ENCODE measurements at regions not wholly inside any gene's neighbourhood (a gene's known extent, or its start where the extent isn't known, plus 50 kb on each side); places are given as distances from the start of the nearest gene placed in this dataset.

- ATAC-seq (peak; percentile 43), DNase-seq (ENCODE audit: low spot score) (no peak)
Measured at GRCh38 chr2:33859811-33860461, 260.8 kb upstream of the FAM98A start.

- DNase-seq (ENCODE audit: low spot score) (no peak), ATAC-seq (no peak)
Measured at GRCh38 chr2:33859176-33859575, 260.1 kb upstream of the FAM98A start.

GRCh38 chr2:33848486-33848885 is 249.4 kb upstream of the FAM98A start:
- ATAC-seq (no peak), DNase-seq (ENCODE audit: low spot score) (no peak)

- DNase-seq (ENCODE audit: low spot score): no peak
- no peak for ATAC-seq
Measured at GRCh38 chr2:33839791-33840190, 240.7 kb upstream of the FAM98A start.

- no peak for DNase-seq (ENCODE audit: low spot score)
- no peak for ATAC-seq
Measured at GRCh38 chr2:33836628-33837027, 237.5 kb upstream of the FAM98A start.

GRCh38 chr2:33835911-33836310 is 236.8 kb upstream of the FAM98A start:
- DNase-seq (ENCODE audit: low spot score): no peak
- ATAC-seq: no peak

GRCh38 chr2:33822964-33823363 is 223.9 kb upstream of the FAM98A start:
- DNase-seq (ENCODE audit: low spot score) (no peak), ATAC-seq (no peak)

GRCh38 chr2:33812707-33813106 is 213.6 kb upstream of the FAM98A start:
- ATAC-seq (no peak), DNase-seq (ENCODE audit: low spot score) (no peak)

GRCh38 chr2:33810046-33810835 is 211.1 kb upstream of the FAM98A start:
- DNase-seq (ENCODE audit: low spot score): no peak
- ATAC-seq: no peak

- ATAC-seq (no peak), DNase-seq (ENCODE audit: low spot score) (no peak)
Measured at GRCh38 chr2:33806041-33806440, 206.9 kb upstream of the FAM98A start.

- ATAC-seq: peak; percentile 36
Measured at GRCh38 chr2:33804155-33804554, 205.1 kb upstream of the FAM98A start.

GRCh38 chr2:33796511-33796910 is 197.4 kb upstream of the FAM98A start:
- DNase-seq (ENCODE audit: low spot score) (no peak), ATAC-seq (no peak)

More at GRCh38 chr2:33804155-33804554, 205.1 kb upstream of the FAM98A start:
- DNase-seq (ENCODE audit: low spot score): no peak

- ATAC-seq: peak; percentile 62
Measured at GRCh38 chr2:33791625-33792024, 192.5 kb upstream of the FAM98A start.

GRCh38 chr2:33788044-33788443 is 188.9 kb upstream of the FAM98A start:
- DNase-seq (ENCODE audit: low spot score): no peak
- no peak for ATAC-seq

More at GRCh38 chr2:33791625-33792024, 192.5 kb upstream of the FAM98A start:
- DNase-seq (ENCODE audit: low spot score): no peak

- ATAC-seq: no peak
Measured at GRCh38 chr2:33786881-33787280, 187.8 kb upstream of the FAM98A start.

GRCh38 chr2:33785201-33786106 is 186.4 kb upstream of the FAM98A start:
- ATAC-seq: no peak
- DNase-seq (ENCODE audit: low spot score): no peak

More at GRCh38 chr2:33786881-33787280, 187.8 kb upstream of the FAM98A start:
- DNase-seq (ENCODE audit: low spot score): no peak

GRCh38 chr2:33784488-33784887 is 185.4 kb upstream of the FAM98A start:
- DNase-seq (ENCODE audit: low spot score) (no peak), ATAC-seq (no peak)

- DNase-seq (ENCODE audit: low spot score): no peak
- ATAC-seq: no peak
Measured at GRCh38 chr2:33782395-33783230, 183.5 kb upstream of the FAM98A start.

GRCh38 chr2:33777786-33778185 is 178.7 kb upstream of the FAM98A start:
- DNase-seq (ENCODE audit: low spot score): no peak
- ATAC-seq: no peak

- ATAC-seq (no peak), DNase-seq (ENCODE audit: low spot score) (no peak)
Measured at GRCh38 chr2:33775306-33775705, 176.2 kb upstream of the FAM98A start.

All from left lobe of liver (tissue), 2 donors.